SK-N-SH (cell line): ENCODE measurements at regions not wholly inside any gene's neighbourhood (a gene's known extent, or its start where the extent isn't known, plus 50 kb on each side); places are given as distances from the start of the nearest gene placed in this dataset.

Source experiments
- CTCF ChIA-PET: fragments of 300-600, 350-600 bp; formaldehyde crosslinking; extraction: SDS; loops from one replicate; lab custom pipeline; 2021; lab: Yijun Ruan, JAX
- POLR2A ChIA-PET: fragments of 350-600 bp; sonication (Branson Sonifier 250); formaldehyde crosslinking; extraction: SDS; loops from one replicate; lab custom pipeline; 2020; ENCODE audit warnings: antibody characterized with exemption, inconsistent platforms; lab: Yijun Ruan, JAX
- DNase-seq: peaks from one replicate; pipeline ENCODE4 v3.0.0; 2012
- H2AFZ ChIP-seq: fragments of 200-600 bp; sonication (generic); 2 replicates; pipeline ENCODE4 v1.8.1; 2016; ENCODE audit warnings: antibody characterized with exemption, mild to moderate bottlenecking, low read depth
- H3F3A ChIP-seq: fragments of 200-600 bp; sonication (generic); replicated peaks from 2 replicates; pipeline ENCODE3; 2016; ENCODE audit warnings: antibody characterized with exemption, mild to moderate bottlenecking; ENCODE audit not compliant: insufficient read depth
- H3K27ac ChIP-seq, 2 experiments: fragments of 200-500 bp in 1 of 2; fragments of 200-600 bp in 1 of 2; sonication (Bioruptor generic) in 1 of 2; sonication (generic), shearing (Covaris generic) in 1 of 2; 2 replicates each; pipeline versions ENCODE4 v1.5.1 to v1.6.1; 2014 to 2016; ENCODE audit warnings: low read depth in 2 of 2, inconsistent platforms in 1 of 2, low read length in 1 of 2, mild to moderate bottlenecking in 1 of 2, mixed read lengths in 1 of 2
- H3K27me3 ChIP-seq: fragments of 200-600 bp; sonication (generic), shearing (Covaris generic); 2 replicates; pipeline ENCODE4 v1.6.1; 2016; ENCODE audit warnings: mixed run types; ENCODE audit not compliant: insufficient read depth
- H3K36me3 ChIP-seq, 2 experiments: fragments of 200-500 bp in 1 of 2; fragments of 200-600 bp in 1 of 2; sonication (Bioruptor generic) in 1 of 2; sonication (generic) in 1 of 2; replicated peaks in 1 of 2; 2 replicates each; pipeline versions ENCODE3 to v1.5.1; 2014 to 2016; ENCODE audit warnings: low read length in 1 of 2, mild to moderate bottlenecking in 1 of 2; ENCODE audit not compliant: insufficient read depth in 2 of 2, control insufficient read depth in 1 of 2
- H3K4me1 ChIP-seq, 2 experiments: fragments of 200-500 bp in 1 of 2; fragments of 200-600 bp in 1 of 2; sonication (Bioruptor generic) in 1 of 2; sonication (generic), shearing (Covaris generic) in 1 of 2; 2 replicates each; pipeline versions ENCODE4 v1.5.1 to v1.6.1; 2014 to 2016; ENCODE audit warnings: low read depth in 1 of 2, low read length in 1 of 2, mixed run types in 1 of 2; ENCODE audit not compliant: insufficient read depth in 2 of 2, control insufficient read depth in 1 of 2
- H3K4me2 ChIP-seq: fragments of 200-600 bp; sonication (generic), shearing (Covaris generic); 2 replicates; pipeline ENCODE4 v1.6.1; 2017; ENCODE audit warnings: mixed run types
- H3K4me3 ChIP-seq, 2 experiments: fragments of 200-500 bp in 1 of 2; fragments of 200-600 bp in 1 of 2; sonication (Bioruptor generic) in 1 of 2; sonication (generic), shearing (Covaris generic) in 1 of 2; 2 replicates each; pipeline versions ENCODE4 v1.5.1 to v1.8.1; 2014 to 2016; ENCODE audit warnings: low read depth in 2 of 2, inconsistent platforms in 1 of 2, low read length in 1 of 2, mild to moderate bottlenecking in 1 of 2, mixed read lengths in 1 of 2, moderate library complexity in 1 of 2
- H3K79me2 ChIP-seq: fragments of 200-600 bp; sonication (generic); 2 replicates; pipeline ENCODE4 v1.8.1; 2017; ENCODE audit warnings: mild to moderate bottlenecking; ENCODE audit not compliant: insufficient read depth
- H3K9ac ChIP-seq: fragments of 200-600 bp; sonication (generic); 2 replicates; pipeline ENCODE4 v1.6.1; 2017; ENCODE audit warnings: mixed run types
- H3K9me2 ChIP-seq: fragments of 200-600 bp; sonication (generic); 2 replicates; pipeline ENCODE4 v1.6.1; 2017; ENCODE audit warnings: mixed run types
- H3K9me3 ChIP-seq: fragments of 200-600 bp; sonication (generic); 2 replicates; pipeline ENCODE4 v1.6.1; 2017; ENCODE audit warnings: mixed run types, mild to moderate bottlenecking, moderate library complexity
- H4K20me1 ChIP-seq: fragments of 200-600 bp; sonication (generic); 2 replicates; pipeline ENCODE4 v1.6.1; 2017; ENCODE audit warnings: mild to moderate bottlenecking, mixed run types; ENCODE audit not compliant: insufficient read depth
- CHD2 ChIP-seq: fragments of 150-350 bp; IDR thresholded peaks from 2 replicates; pipeline ENCODE4 v1.6.1; 2018; ENCODE audit warnings: low read length; ENCODE audit not compliant: partially characterized antibody
- CTCF ChIP-seq: fragments of 200-600 bp; sonication (generic); IDR thresholded peaks from 2 replicates; pipeline ENCODE4 v1.6.1; 2017; ENCODE audit warnings: antibody characterized with exemption, mild to moderate bottlenecking, moderate library complexity
- EZH2phosphoT487 ChIP-seq: fragments of 200-600 bp; sonication (generic); IDR thresholded peaks from 2 replicates; pipeline ENCODE4 v1.6.1; 2017; ENCODE audit warnings: low read depth, mixed run types, mild to moderate bottlenecking, antibody characterized with exemption, moderate library complexity, borderline replicate concordance
- FOSL2 ChIP-seq: IDR thresholded peaks from 2 replicates; pipeline ENCODE4 v1.4.0; 2012; ENCODE audit warnings: low read depth, mild to moderate bottlenecking, moderate library complexity, borderline replicate concordance
- FOXM1 ChIP-seq: IDR thresholded peaks from 2 replicates; pipeline ENCODE4 v1.4.0; 2012; ENCODE audit warnings: low read depth, mild to moderate bottlenecking
- GABPA ChIP-seq: IDR thresholded peaks from 2 replicates; pipeline ENCODE4 v1.4.0; 2012; ENCODE audit warnings: low read depth, mild to moderate bottlenecking
- GATA2 ChIP-seq: sonication (generic); formaldehyde crosslinking; IDR thresholded peaks from 2 replicates; pipeline ENCODE4 v1.5.0; 2020; ENCODE audit warnings: mild to moderate bottlenecking, missing genetic modification reagents
- JUND ChIP-seq: IDR thresholded peaks from 2 replicates; pipeline ENCODE4 v1.4.0; 2012
- MAX ChIP-seq: IDR thresholded peaks from 2 replicates; pipeline ENCODE4 v1.4.0; 2012; ENCODE audit warnings: low read depth
- MXI1 ChIP-seq: IDR thresholded peaks from 2 replicates; pipeline ENCODE4 v1.6.1; 2012; ENCODE audit warnings: mild to moderate bottlenecking, low read depth, low read length, improper control_type of control experiment
- PBX3 ChIP-seq: IDR thresholded peaks from 2 replicates; pipeline ENCODE4; 2012
- POLR2AphosphoS5 ChIP-seq: IDR thresholded peaks from 2 replicates; pipeline ENCODE4 v1.6.1; 2012; ENCODE audit warnings: low read depth, low read length
- RCOR1 ChIP-seq: fragments of 150-350 bp; IDR thresholded peaks from 2 replicates; pipeline ENCODE4 v1.6.1; 2017; ENCODE audit warnings: antibody characterized with exemption, low read length
- REST ChIP-seq: IDR thresholded peaks from 2 replicates; pipeline ENCODE4 v1.6.1; 2012; ENCODE audit warnings: mild to moderate bottlenecking, low read depth, low read length, moderate library complexity
- SIN3A ChIP-seq: IDR thresholded peaks from 2 replicates; pipeline ENCODE4 v1.6.1; 2012; ENCODE audit warnings: low read depth, mild to moderate bottlenecking, low read length, moderate library complexity, borderline replicate concordance
- TCF12 ChIP-seq: IDR thresholded peaks from 2 replicates; pipeline ENCODE4 v1.4.0; 2012
- USF2 ChIP-seq: fragments of 150-350 bp; IDR thresholded peaks from 2 replicates; pipeline ENCODE4 v1.6.1; 2017; ENCODE audit warnings: antibody characterized with exemption, low read length, low read depth, borderline replicate concordance
- YY1 ChIP-seq: IDR thresholded peaks from 2 replicates; pipeline ENCODE4 v1.4.0; 2012; ENCODE audit warnings: low read depth, mild to moderate bottlenecking
- WGBS: methylation state at CpG from one replicate; pipeline ENCODE4 v1.1.6; 2017; ENCODE audit warnings: low lambda C conversion rate; 5-methylcytosine and 5-hydroxymethylcytosine counted together

- Histone ChIP-seq H3K27ac (no peak overlapping the region), H3K4me3 (no peak overlapping the region), H2AFZ (no peak overlapping the region)
Observed at GRCh38 chr5:4036861-4037260, 441.2 kb downstream of the IRX1 start.

GRCh38 chr5:4038994-4039393 is 443.4 kb downstream of the IRX1 start:
- TF ChIP-seq REST, result no peak
- TF ChIP-seq MAX, result no peak
- TF ChIP-seq EZH2phosphoT487, result no peak
- no peak for TF ChIP-seq PBX3
- TF ChIP-seq RCOR1, result no peak
- no peak for TF ChIP-seq TCF12
- no peak for TF ChIP-seq CTCF
- TF ChIP-seq GABPA, result no peak
- no peak for TF ChIP-seq USF2
- no peak for TF ChIP-seq SIN3A
- TF ChIP-seq CHD2, result no peak
- TF ChIP-seq MXI1, result no peak
- H3K27me3 ChIP-seq, result no peaks in the 10 kb centered on the region
- no peaks in the 10 kb centered on the region for H3K4me1 ChIP-seq
- no peaks in the 10 kb centered on the region for H4K20me1 ChIP-seq
- H2AFZ ChIP-seq, result no peak overlapping the region
- H3K4me3 ChIP-seq, result no peak overlapping the region
- no peaks in the 10 kb centered on the region for H3F3A ChIP-seq
- no peaks in the 10 kb centered on the region for H3K9me3 ChIP-seq
- no peaks in the 10 kb centered on the region for H3K36me3 ChIP-seq
- no peaks in the 10 kb centered on the region for H3K79me2 ChIP-seq
- no peak overlapping the region for H3K4me2 ChIP-seq
- H3K9me2 ChIP-seq, result no peaks in the 10 kb centered on the region
- no peak for DNase-seq
- POLR2A ChIA-PET, result no interaction called here
- H3K27ac ChIP-seq, result no peak overlapping the region
- 4% methylated on average over 8 of the region's 8 CpGs for WGBS
- no peak overlapping the region for H3K9ac ChIP-seq
- CTCF ChIA-PET, result no interaction called here

More at GRCh38 chr5:4036861-4037260, 441.2 kb downstream of the IRX1 start:
- Histone ChIP-seq H3K4me1 (no peaks in the 10 kb centered on the region), H3K36me3 (no peaks in the 10 kb centered on the region), H4K20me1 (no peaks in the 10 kb centered on the region), H3K9me3 (no peaks in the 10 kb centered on the region), H3K4me2 (no peak overlapping the region)
- CTCF ChIA-PET, result no interaction called here
- POLR2A ChIA-PET, result no interaction called here
- 27% methylated on average over 5 of the region's 5 CpGs for WGBS
- no peak for TF ChIP-seq FOSL2
- TF ChIP-seq GATA2 (CRISPR knock-in tag), result no peak
- no peak for TF ChIP-seq JUND
- TF ChIP-seq YY1, result no peak
- no peak for TF ChIP-seq PBX3
- no peak for TF ChIP-seq POLR2AphosphoS5
- no peak for TF ChIP-seq MXI1
- no peak for TF ChIP-seq FOXM1
- TF ChIP-seq, all 33 proteins: peak for 0
- Histone ChIP-seq H3K9me2 (no peaks in the 10 kb centered on the region), H3F3A (no peaks in the 10 kb centered on the region), H3K9ac (no peak overlapping the region), H3K79me2 (no peaks in the 10 kb centered on the region), H3K27me3 (no peaks in the 10 kb centered on the region)
- DNase-seq, result no peak
